SK-N-SH (cell line): ENCODE measurements at regions not wholly inside any gene's neighbourhood (a gene's known extent, or its start where the extent isn't known, plus 50 kb on each side); places are given as distances from the start of the nearest gene placed in this dataset.

Source experiments
- CTCF ChIA-PET: fragments of 300-600, 350-600 bp; formaldehyde crosslinking; extraction: SDS; loops from one replicate; lab custom pipeline; 2021; lab: Yijun Ruan, JAX
- POLR2A ChIA-PET: fragments of 350-600 bp; sonication (Branson Sonifier 250); formaldehyde crosslinking; extraction: SDS; loops from one replicate; lab custom pipeline; 2020; ENCODE audit warnings: antibody characterized with exemption, inconsistent platforms; lab: Yijun Ruan, JAX
- DNase-seq: peaks from one replicate; pipeline ENCODE4 v3.0.0; 2012
- H2AFZ ChIP-seq: fragments of 200-600 bp; sonication (generic); 2 replicates; pipeline ENCODE4 v1.8.1; 2016; ENCODE audit warnings: antibody characterized with exemption, mild to moderate bottlenecking, low read depth
- H3F3A ChIP-seq: fragments of 200-600 bp; sonication (generic); replicated peaks from 2 replicates; pipeline ENCODE3; 2016; ENCODE audit warnings: antibody characterized with exemption, mild to moderate bottlenecking; ENCODE audit not compliant: insufficient read depth
- H3K27ac ChIP-seq, 2 experiments: fragments of 200-500 bp in 1 of 2; fragments of 200-600 bp in 1 of 2; sonication (Bioruptor generic) in 1 of 2; sonication (generic), shearing (Covaris generic) in 1 of 2; 2 replicates each; pipeline versions ENCODE4 v1.5.1 to v1.6.1; 2014 to 2016; ENCODE audit warnings: low read depth in 2 of 2, inconsistent platforms in 1 of 2, low read length in 1 of 2, mild to moderate bottlenecking in 1 of 2, mixed read lengths in 1 of 2
- H3K27me3 ChIP-seq: fragments of 200-600 bp; sonication (generic), shearing (Covaris generic); 2 replicates; pipeline ENCODE4 v1.6.1; 2016; ENCODE audit warnings: mixed run types; ENCODE audit not compliant: insufficient read depth
- H3K36me3 ChIP-seq, 2 experiments: fragments of 200-500 bp in 1 of 2; fragments of 200-600 bp in 1 of 2; sonication (Bioruptor generic) in 1 of 2; sonication (generic) in 1 of 2; replicated peaks in 1 of 2; 2 replicates each; pipeline versions ENCODE3 to v1.5.1; 2014 to 2016; ENCODE audit warnings: low read length in 1 of 2, mild to moderate bottlenecking in 1 of 2; ENCODE audit not compliant: insufficient read depth in 2 of 2, control insufficient read depth in 1 of 2
- H3K4me1 ChIP-seq, 2 experiments: fragments of 200-500 bp in 1 of 2; fragments of 200-600 bp in 1 of 2; sonication (Bioruptor generic) in 1 of 2; sonication (generic), shearing (Covaris generic) in 1 of 2; 2 replicates each; pipeline versions ENCODE4 v1.5.1 to v1.6.1; 2014 to 2016; ENCODE audit warnings: low read depth in 1 of 2, low read length in 1 of 2, mixed run types in 1 of 2; ENCODE audit not compliant: insufficient read depth in 2 of 2, control insufficient read depth in 1 of 2
- H3K4me2 ChIP-seq: fragments of 200-600 bp; sonication (generic), shearing (Covaris generic); 2 replicates; pipeline ENCODE4 v1.6.1; 2017; ENCODE audit warnings: mixed run types
- H3K4me3 ChIP-seq, 2 experiments: fragments of 200-500 bp in 1 of 2; fragments of 200-600 bp in 1 of 2; sonication (Bioruptor generic) in 1 of 2; sonication (generic), shearing (Covaris generic) in 1 of 2; 2 replicates each; pipeline versions ENCODE4 v1.5.1 to v1.8.1; 2014 to 2016; ENCODE audit warnings: low read depth in 2 of 2, inconsistent platforms in 1 of 2, low read length in 1 of 2, mild to moderate bottlenecking in 1 of 2, mixed read lengths in 1 of 2, moderate library complexity in 1 of 2
- H3K79me2 ChIP-seq: fragments of 200-600 bp; sonication (generic); 2 replicates; pipeline ENCODE4 v1.8.1; 2017; ENCODE audit warnings: mild to moderate bottlenecking; ENCODE audit not compliant: insufficient read depth
- H3K9ac ChIP-seq: fragments of 200-600 bp; sonication (generic); 2 replicates; pipeline ENCODE4 v1.6.1; 2017; ENCODE audit warnings: mixed run types
- H3K9me2 ChIP-seq: fragments of 200-600 bp; sonication (generic); 2 replicates; pipeline ENCODE4 v1.6.1; 2017; ENCODE audit warnings: mixed run types
- H3K9me3 ChIP-seq: fragments of 200-600 bp; sonication (generic); 2 replicates; pipeline ENCODE4 v1.6.1; 2017; ENCODE audit warnings: mixed run types, mild to moderate bottlenecking, moderate library complexity
- H4K20me1 ChIP-seq: fragments of 200-600 bp; sonication (generic); 2 replicates; pipeline ENCODE4 v1.6.1; 2017; ENCODE audit warnings: mild to moderate bottlenecking, mixed run types; ENCODE audit not compliant: insufficient read depth
- CHD2 ChIP-seq: fragments of 150-350 bp; IDR thresholded peaks from 2 replicates; pipeline ENCODE4 v1.6.1; 2018; ENCODE audit warnings: low read length; ENCODE audit not compliant: partially characterized antibody
- EP300 ChIP-seq, 2 experiments: IDR thresholded peaks; 2 replicates each; pipeline versions ENCODE4 v1.4.0 to v1.6.1; 2012; ENCODE audit warnings: borderline replicate concordance in 1 of 2, low read depth in 1 of 2, low read length in 1 of 2
- EZH2phosphoT487 ChIP-seq: fragments of 200-600 bp; sonication (generic); IDR thresholded peaks from 2 replicates; pipeline ENCODE4 v1.6.1; 2017; ENCODE audit warnings: low read depth, mixed run types, mild to moderate bottlenecking, antibody characterized with exemption, moderate library complexity, borderline replicate concordance
- FOXM1 ChIP-seq: IDR thresholded peaks from 2 replicates; pipeline ENCODE4 v1.4.0; 2012; ENCODE audit warnings: low read depth, mild to moderate bottlenecking
- JUND ChIP-seq: IDR thresholded peaks from 2 replicates; pipeline ENCODE4 v1.4.0; 2012
- NFIC ChIP-seq: IDR thresholded peaks from 2 replicates; pipeline ENCODE4 v1.4.0; 2012; ENCODE audit warnings: borderline replicate concordance
- NRF1 ChIP-seq: IDR thresholded peaks from 2 replicates; pipeline ENCODE4 v1.6.1; 2012; ENCODE audit warnings: low read depth, mild to moderate bottlenecking, low read length
- RAD21 ChIP-seq: IDR thresholded peaks from 2 replicates; pipeline ENCODE4 v1.6.1; 2012; ENCODE audit warnings: mild to moderate bottlenecking, low read length
- RCOR1 ChIP-seq: fragments of 150-350 bp; IDR thresholded peaks from 2 replicates; pipeline ENCODE4 v1.6.1; 2017; ENCODE audit warnings: antibody characterized with exemption, low read length
- RXRA ChIP-seq: IDR thresholded peaks from 2 replicates; pipeline ENCODE4 v1.4.0; 2012; ENCODE audit warnings: low read depth, mild to moderate bottlenecking, borderline replicate concordance
- SMC3 ChIP-seq: IDR thresholded peaks from 2 replicates; pipeline ENCODE4 v1.6.1; 2012; ENCODE audit warnings: low read depth, low read length, improper control_type of control experiment
- TCF12 ChIP-seq: IDR thresholded peaks from 2 replicates; pipeline ENCODE4 v1.4.0; 2012
- YY1 ChIP-seq: IDR thresholded peaks from 2 replicates; pipeline ENCODE4 v1.4.0; 2012; ENCODE audit warnings: low read depth, mild to moderate bottlenecking
- WGBS: methylation state at CpG from one replicate; pipeline ENCODE4 v1.1.6; 2017; ENCODE audit warnings: low lambda C conversion rate; 5-methylcytosine and 5-hydroxymethylcytosine counted together
- TF ChIP-seq, protein P1 (sequence below): IDR thresholded peaks from 2 replicates; pipeline ENCODE4 v1.4.0; 2012; ENCODE audit warnings: low read depth, borderline replicate concordance
- TF ChIP-seq, protein P2 (sequence below): IDR thresholded peaks from 2 replicates; pipeline ENCODE4 v1.6.1; 2012; ENCODE audit warnings: mild to moderate bottlenecking, low read depth, low read length, moderate library complexity

DNA sequence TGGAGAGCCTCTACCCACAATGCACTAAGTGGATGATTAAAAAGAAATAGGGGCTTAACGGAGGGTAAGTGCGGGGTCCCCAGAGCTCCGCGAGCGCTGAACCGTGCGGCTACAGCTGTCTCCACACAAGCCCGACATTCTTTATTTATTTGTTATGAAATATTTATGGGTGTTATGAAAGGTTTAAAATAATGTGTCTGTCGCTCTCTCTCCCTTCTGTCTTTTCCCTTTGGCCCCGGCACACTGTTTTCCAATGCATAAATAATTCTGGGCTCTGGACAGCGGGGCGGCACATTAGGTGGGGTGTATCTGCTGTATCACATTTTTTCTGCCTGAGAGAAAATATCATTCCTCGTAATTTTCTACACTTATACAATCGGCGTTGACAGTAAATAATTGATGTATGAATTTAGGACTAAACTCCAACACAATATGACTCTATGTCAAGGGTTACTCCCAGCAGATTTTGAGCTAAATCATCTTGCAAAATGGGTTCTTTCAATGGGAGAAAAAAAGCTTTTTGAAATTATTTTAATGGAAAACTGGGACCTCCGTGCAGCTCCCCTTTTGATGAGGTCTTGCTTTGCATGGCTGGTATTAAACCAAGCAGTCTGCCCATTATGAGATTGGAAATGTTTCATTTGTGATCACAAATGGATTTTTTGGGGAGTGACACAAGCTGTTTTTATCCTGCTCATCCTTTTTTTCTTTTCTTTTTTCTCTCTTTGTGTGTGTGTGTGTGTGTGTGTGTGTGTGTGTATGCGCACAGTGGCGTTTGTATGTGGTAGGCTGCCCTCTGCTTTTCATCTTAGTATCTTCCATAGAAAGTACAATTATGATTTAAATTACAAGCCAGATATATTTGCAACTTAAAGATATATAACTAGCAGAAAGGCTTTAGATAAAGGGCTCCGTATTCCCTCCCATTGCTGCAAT, 370.6 kb upstream of the IRX4 start:
- TF ChIP-seq CHD2 (no peak), YY1 (no peak), RCOR1 (no peak)
- Histone ChIP-seq H3K36me3 (no peaks in the 10 kb centered on the region), H4K20me1 (no peaks in the 10 kb centered on the region), H3K79me2 (no peaks in the 10 kb centered on the region), H3K4me2 (no peak overlapping the region), H2AFZ (no peak overlapping the region), H3K9me2 (no peaks in the 10 kb centered on the region), H3K27ac (no peak overlapping the region), H3K9me3 (no peaks in the 10 kb centered on the region), H3K4me1 (no peaks in the 10 kb centered on the region), H3K9ac (no peak overlapping the region), H3K27me3 (peaks cover 13% of the 10 kb centered on the region; the same call in 1 of the 2 replicates), H3K4me3 (no peak overlapping the region), H3F3A (no peaks in the 10 kb centered on the region)
- ChIA-PET POLR2A (no interaction called here), CTCF (no interaction called here)
- 17% methylated on average over 19 of the region's 19 CpGs for WGBS
- DNase-seq = no peak

DNA sequence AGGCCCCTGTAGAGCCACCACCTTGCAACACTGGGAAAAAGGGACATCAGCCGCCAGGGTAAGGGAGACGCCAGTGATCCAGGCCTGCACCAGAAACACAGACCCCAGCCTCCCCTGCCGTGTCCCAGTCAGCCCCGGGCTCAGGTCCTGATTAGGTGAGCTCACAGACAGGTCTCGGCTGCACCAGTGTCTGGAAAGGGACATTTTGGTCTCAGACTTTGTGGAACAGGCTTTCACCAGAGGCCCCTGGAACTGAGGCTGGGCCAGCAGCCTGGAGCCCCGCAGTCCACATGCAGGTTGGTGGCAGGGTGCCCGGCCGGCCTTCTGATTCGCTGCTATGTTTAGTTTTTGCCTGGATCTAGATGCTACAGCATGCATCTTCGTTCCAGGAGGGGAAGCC, 369.0 kb upstream of the IRX4 start:
- 4% methylated on average over 4 of the region's 10 CpGs for WGBS
- Histone ChIP-seq H3K36me3 (no peaks in the 10 kb centered on the region), H2AFZ (no peak overlapping the region), H3K27me3 (peaks cover 13% of the 10 kb centered on the region; the same call in 1 of the 2 replicates), H3K9ac (no peak overlapping the region), H4K20me1 (no peaks in the 10 kb centered on the region), H3K79me2 (no peaks in the 10 kb centered on the region), H3K9me3 (no peaks in the 10 kb centered on the region), H3K9me2 (no peaks in the 10 kb centered on the region), H3K27ac (no peak overlapping the region), H3K4me2 (no peak overlapping the region), H3K4me3 (no peak overlapping the region), H3F3A (no peaks in the 10 kb centered on the region), H3K4me1 (no peaks in the 10 kb centered on the region)
- DNase-seq = no peak
- ChIA-PET POLR2A (no interaction called here), CTCF (no interaction called here)
- TF ChIP-seq EZH2phosphoT487 (no peak), JUND (no peak), SMC3 (no peak), TCF12 (no peak), RXRA (no peak), YY1 (no peak), CHD2 (no peak), FOXM1 (no peak), RAD21 (no peak), NFIC (no peak), NRF1 (no peak), EP300 (IDR thresholded peaks at IDR 0.05; ENCODE audit: borderline replicate concordance in 1 of 2, low read depth in 1 of 2, low read length in 1 of 2) (no peak)
- TF ChIP-seq, protein P1, sequence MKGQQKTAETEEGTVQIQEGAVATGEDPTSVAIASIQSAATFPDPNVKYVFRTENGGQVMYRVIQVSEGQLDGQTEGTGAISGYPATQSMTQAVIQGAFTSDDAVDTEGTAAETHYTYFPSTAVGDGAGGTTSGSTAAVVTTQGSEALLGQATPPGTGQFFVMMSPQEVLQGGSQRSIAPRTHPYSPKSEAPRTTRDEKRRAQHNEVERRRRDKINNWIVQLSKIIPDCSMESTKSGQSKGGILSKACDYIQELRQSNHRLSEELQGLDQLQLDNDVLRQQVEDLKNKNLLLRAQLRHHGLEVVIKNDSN = no peak
- TF ChIP-seq, protein P2, sequence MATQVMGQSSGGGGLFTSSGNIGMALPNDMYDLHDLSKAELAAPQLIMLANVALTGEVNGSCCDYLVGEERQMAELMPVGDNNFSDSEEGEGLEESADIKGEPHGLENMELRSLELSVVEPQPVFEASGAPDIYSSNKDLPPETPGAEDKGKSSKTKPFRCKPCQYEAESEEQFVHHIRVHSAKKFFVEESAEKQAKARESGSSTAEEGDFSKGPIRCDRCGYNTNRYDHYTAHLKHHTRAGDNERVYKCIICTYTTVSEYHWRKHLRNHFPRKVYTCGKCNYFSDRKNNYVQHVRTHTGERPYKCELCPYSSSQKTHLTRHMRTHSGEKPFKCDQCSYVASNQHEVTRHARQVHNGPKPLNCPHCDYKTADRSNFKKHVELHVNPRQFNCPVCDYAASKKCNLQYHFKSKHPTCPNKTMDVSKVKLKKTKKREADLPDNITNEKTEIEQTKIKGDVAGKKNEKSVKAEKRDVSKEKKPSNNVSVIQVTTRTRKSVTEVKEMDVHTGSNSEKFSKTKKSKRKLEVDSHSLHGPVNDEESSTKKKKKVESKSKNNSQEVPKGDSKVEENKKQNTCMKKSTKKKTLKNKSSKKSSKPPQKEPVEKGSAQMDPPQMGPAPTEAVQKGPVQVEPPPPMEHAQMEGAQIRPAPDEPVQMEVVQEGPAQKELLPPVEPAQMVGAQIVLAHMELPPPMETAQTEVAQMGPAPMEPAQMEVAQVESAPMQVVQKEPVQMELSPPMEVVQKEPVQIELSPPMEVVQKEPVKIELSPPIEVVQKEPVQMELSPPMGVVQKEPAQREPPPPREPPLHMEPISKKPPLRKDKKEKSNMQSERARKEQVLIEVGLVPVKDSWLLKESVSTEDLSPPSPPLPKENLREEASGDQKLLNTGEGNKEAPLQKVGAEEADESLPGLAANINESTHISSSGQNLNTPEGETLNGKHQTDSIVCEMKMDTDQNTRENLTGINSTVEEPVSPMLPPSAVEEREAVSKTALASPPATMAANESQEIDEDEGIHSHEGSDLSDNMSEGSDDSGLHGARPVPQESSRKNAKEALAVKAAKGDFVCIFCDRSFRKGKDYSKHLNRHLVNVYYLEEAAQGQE = no peak
